Endothelial cell of umbilical vein (primary cell): ENCODE measurements at regions not wholly inside any gene's neighbourhood (a gene's known extent, or its start where the extent isn't known, plus 50 kb on each side); places are given as distances from the start of the nearest gene placed in this dataset.

ENCODE experiments used
- BruUV-seq: library from RNA; stranded (reverse); fragments of 400-500 nt; replicated peaks from 2 replicates; lab custom pipeline; 2021; lab: Mats Ljungman, UMichigan
- CTCF ChIA-PET: fragments of 300-600, 350-600 bp; sonication (Branson Sonifier 250); formaldehyde crosslinking; loops from one replicate; lab custom pipeline; 2021; ENCODE audit warnings: antibody characterized with exemption, inconsistent platforms; lab: Charles Lee
- POLR2A ChIA-PET: fragments of 300-600, 350-600 bp; sonication (Branson Sonifier 250); formaldehyde crosslinking; loops from one replicate; lab custom pipeline; 2021; ENCODE audit warnings: antibody characterized with exemption, inconsistent platforms; lab: Charles Lee
- DNase-seq: peaks from one replicate; pipeline ENCODE4 v3.0.0-alpha.2; 2011; ENCODE audit warnings: low read depth, low spot score
- FAIRE-seq: peaks from 2 replicates; lab custom pipeline; 2011; peaks lifted over from hg19 to GRCh38; lab: Jason Lieb, UNC
- H2AFZ ChIP-seq: 2 replicates; pipeline ENCODE4 v1.6.0; 2012; ENCODE audit warnings: low read depth, low read length, control low read depth, inconsistent platforms
- H3K27ac ChIP-seq: 2 replicates; pipeline ENCODE4 v1.5.1; 2011; ENCODE audit warnings: low read depth, mild to moderate bottlenecking, control low read depth, low read length, moderate library complexity; ENCODE audit not compliant: insufficient read depth
- H3K27me3 ChIP-seq, 2 experiments: 2 replicates each; pipeline versions ENCODE4 v1.6.0 to v1.6.1; 2011; ENCODE audit warnings: low read length in 2 of 2, mixed read lengths in 1 of 2; ENCODE audit not compliant: control insufficient read depth in 2 of 2, insufficient read depth in 2 of 2
- H3K36me3 ChIP-seq, 2 experiments: 2 replicates in 1 of 2; 3 replicates in 1 of 2; pipeline ENCODE4 v1.5.1; 2011; ENCODE audit warnings: low read length in 2 of 2, mild to moderate bottlenecking in 1 of 2, moderate library complexity in 1 of 2; ENCODE audit not compliant: control insufficient read depth in 2 of 2, insufficient read depth in 2 of 2; ENCODE audit errors: extremely low read depth in 1 of 2
- H3K4me1 ChIP-seq: 3 replicates; pipeline ENCODE4 v1.5.1; 2011; ENCODE audit warnings: mild to moderate bottlenecking, low read length; ENCODE audit not compliant: control insufficient read depth, insufficient read depth; ENCODE audit errors: extremely low read depth
- H3K4me2 ChIP-seq: 2 replicates; pipeline ENCODE4 v1.6.1; 2011; ENCODE audit warnings: low read length, control low read depth, mixed read lengths; ENCODE audit not compliant: insufficient read depth
- H3K4me3 ChIP-seq, 3 experiments: fragments of 200-600 bp in 1 of 3; sonication (generic), shearing (Covaris generic) in 1 of 3; replicated peaks in 1 of 3; 2 replicates each; pipeline ENCODE4 v1.5.1; 2011 to 2016; ENCODE audit warnings: control low read depth in 3 of 3, low read length in 3 of 3, mild to moderate bottlenecking in 2 of 3, inconsistent platforms in 1 of 3, low read depth in 1 of 3, moderate library complexity in 1 of 3; ENCODE audit not compliant: insufficient read depth in 1 of 3
- H3K79me2 ChIP-seq: 2 replicates; pipeline ENCODE4 v1.6.0; 2012; ENCODE audit warnings: low read length, inconsistent platforms; ENCODE audit not compliant: control insufficient read depth, insufficient read depth
- H3K9ac ChIP-seq: replicated peaks from 2 replicates; pipeline ENCODE3; 2011; ENCODE audit warnings: low read length, control low read depth; ENCODE audit not compliant: insufficient read depth; ENCODE audit errors: extremely low read depth
- H3K9me1 ChIP-seq: replicated peaks from 3 replicates; pipeline ENCODE4 v1.6.0; 2011; ENCODE audit warnings: mild to moderate bottlenecking, low read length; ENCODE audit not compliant: control insufficient read depth, insufficient read depth; ENCODE audit errors: extremely low read depth
- H3K9me3 ChIP-seq: replicated peaks from 2 replicates; pipeline ENCODE4 v1.5.1; 2012; ENCODE audit warnings: low read length, inconsistent platforms; ENCODE audit not compliant: control insufficient read depth, insufficient read depth
- H4K20me1 ChIP-seq: replicated peaks from 2 replicates; pipeline ENCODE3; 2011; ENCODE audit warnings: mild to moderate bottlenecking, low read length; ENCODE audit not compliant: control insufficient read depth, insufficient read depth; ENCODE audit errors: extremely low read depth
- EZH2 ChIP-seq: IDR thresholded peaks from 2 replicates; pipeline ENCODE4 v1.6.1; 2012; ENCODE audit warnings: borderline replicate concordance, low read depth, mild to moderate bottlenecking, moderate library complexity, low read length, inconsistent platforms; ENCODE audit not compliant: severe bottlenecking
- FOS ChIP-seq: IDR thresholded peaks from 2 replicates; pipeline ENCODE4 v1.6.1; 2011; ENCODE audit warnings: mild to moderate bottlenecking, low read length, moderate library complexity, borderline replicate concordance; ENCODE audit not compliant: insufficient read depth
- GATA2 ChIP-seq: IDR thresholded peaks from 2 replicates; pipeline ENCODE4 v1.7.0; 2011; ENCODE audit warnings: low read depth, mild to moderate bottlenecking, moderate library complexity, mixed read lengths, low read length; ENCODE audit not compliant: insufficient read length, insufficient read depth
- JUN ChIP-seq: IDR thresholded peaks from 2 replicates; pipeline ENCODE4 v1.6.1; 2011; ENCODE audit warnings: borderline replicate concordance, low read depth; ENCODE audit not compliant: insufficient read length, insufficient read depth
- MYC ChIP-seq: IDR thresholded peaks from one replicate; pipeline ENCODE4 v1.6.1; 2011; ENCODE audit warnings: mild to moderate bottlenecking, low read depth, low read length
- POLR2A ChIP-seq: IDR thresholded peaks from 2 replicates; pipeline ENCODE4 v1.6.1; 2012; ENCODE audit warnings: low read depth, mild to moderate bottlenecking, control low read depth, low read length
- POLR2AphosphoS5 ChIP-seq: IDR thresholded peaks from 2 replicates; pipeline ENCODE4 v1.6.1; 2012; ENCODE audit warnings: low read depth, mild to moderate bottlenecking, control low read depth, low read length, moderate library complexity; ENCODE audit not compliant: insufficient read depth
- dilution Hi-C: fragments of 300-500 bp; cut with MboI; formaldehyde crosslinking; loops from one replicate; pipeline ENCODE4 v1.15.0; 2019; ENCODE audit warnings: low sequenced_read_pairs; ENCODE audit not compliant: extremely low pct_ligation_motif_present
- intact Hi-C: fragments of 100-400 bp; cut with micrococcal nuclease; formaldehyde crosslinking; loops from one replicate; pipeline ENCODE4 v1.10.0; 2022
- TF ChIP-seq, protein P1 (sequence below): IDR thresholded peaks from 2 replicates; pipeline ENCODE4 v1.6.1; 2011; ENCODE audit not compliant: insufficient read depth, insufficient read length
- TF ChIP-seq, protein P2 (sequence below), 2 donors: IDR thresholded peaks; 1 replicate in 1 of 2; 2 replicates in 1 of 2; pipeline ENCODE4 v1.5.1; 2011; ENCODE audit warnings: low read length in 2 of 2, mild to moderate bottlenecking in 2 of 2, moderate library complexity in 2 of 2, control low read depth in 1 of 2, inconsistent platforms in 1 of 2, low read depth in 1 of 2; ENCODE audit not compliant: insufficient read depth in 1 of 2; ENCODE audit errors: extremely low read depth in 1 of 2

DNA sequence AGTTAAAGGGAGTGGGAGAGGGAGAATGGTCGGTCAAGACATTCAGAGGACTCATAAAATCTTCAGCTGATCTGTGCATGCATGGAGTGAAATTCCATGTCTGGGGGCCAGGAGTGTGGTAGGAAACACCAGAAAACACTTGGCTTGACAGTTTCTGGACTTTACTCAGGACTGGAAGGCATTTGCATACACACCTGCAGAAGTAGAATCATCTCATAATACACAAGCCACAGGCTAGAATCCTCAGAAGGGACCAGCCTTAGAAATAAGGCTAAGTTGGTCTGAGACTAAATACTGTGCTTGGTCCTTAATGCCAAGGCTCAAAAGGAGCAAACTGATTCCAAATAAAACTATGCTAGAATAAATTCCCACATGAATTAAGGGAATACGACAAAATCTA lies 328.1 kb upstream of the KITLG start:
- Histone ChIP-seq H2AFZ (no peak overlapping the region), H3K9ac (no peak overlapping the region), H3K36me3 (no peaks in the 10 kb centered on the region), H3K4me1 (peaks cover 3% of the 10 kb centered on the region), H3K27ac (no peak overlapping the region), H3K27me3 (no peaks in the 10 kb centered on the region), H3K9me1 (no peaks in the 10 kb centered on the region), H4K20me1 (no peaks in the 10 kb centered on the region), H3K4me2 (no peak overlapping the region), H3K4me3 (no peak overlapping the region), H3K9me3 (no peaks in the 10 kb centered on the region), H3K79me2 (no peaks in the 10 kb centered on the region)
- BruUV-seq: no TSS peak
- FAIRE-seq (no peak), DNase-seq (no peak)
- CTCF ChIA-PET: no interaction called here
- TF ChIP-seq POLR2A (no peak), MYC (no peak), FOS (no peak), GATA2 (no peak), POLR2AphosphoS5 (no peak)
- TF ChIP-seq, protein P1, sequence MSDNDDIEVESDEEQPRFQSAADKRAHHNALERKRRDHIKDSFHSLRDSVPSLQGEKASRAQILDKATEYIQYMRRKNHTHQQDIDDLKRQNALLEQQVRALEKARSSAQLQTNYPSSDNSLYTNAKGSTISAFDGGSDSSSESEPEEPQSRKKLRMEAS: no peak
- intact Hi-C loops (no loop called here), dilution Hi-C loops (no loop called here)
- POLR2A ChIA-PET: no interaction called here

DNA sequence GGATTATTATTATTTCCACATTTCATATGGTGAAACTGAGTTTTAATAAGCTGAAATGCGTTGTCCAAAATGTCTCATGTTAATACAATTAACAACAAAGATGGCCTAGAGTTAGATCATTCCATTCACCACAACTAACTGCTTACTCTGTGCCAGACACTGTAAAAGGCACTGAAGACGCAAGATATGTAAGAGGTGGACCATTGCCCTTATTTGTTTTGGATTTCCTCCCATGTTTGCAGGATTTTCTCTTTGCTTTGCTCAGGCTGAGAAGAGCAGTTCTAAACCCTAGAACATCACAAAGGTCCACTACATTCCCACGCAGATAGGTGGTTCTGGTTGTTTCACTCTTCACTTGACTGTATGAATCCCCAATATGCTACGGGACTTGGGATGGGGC lies 324.4 kb upstream of the KITLG start:
- Histone ChIP-seq H3K9me3 (no peaks in the 10 kb centered on the region), H4K20me1 (no peaks in the 10 kb centered on the region), H3K4me2 (no peak overlapping the region), H3K9ac (no peak overlapping the region), H3K79me2 (no peaks in the 10 kb centered on the region), H3K36me3 (no peaks in the 10 kb centered on the region), H3K27ac (no peak overlapping the region), H2AFZ (peak overlapping the region; percentile 41), H3K27me3 (no peaks in the 10 kb centered on the region), H3K9me1 (no peaks in the 10 kb centered on the region), H3K4me3 (no peak overlapping the region), H3K4me1 (no peaks in the 10 kb centered on the region)
- dilution Hi-C loops (no loop called here), intact Hi-C loops (no loop called here)
- CTCF ChIA-PET: no interaction called here
- TF ChIP-seq GATA2: no peak
- TF ChIP-seq POLR2AphosphoS5: no peak
- no peak for TF ChIP-seq POLR2A
- TF ChIP-seq, protein P1: no peak
- TF ChIP-seq JUN: no peak
- no peak for TF ChIP-seq EZH2
- no peak for TF ChIP-seq FOS
- TF ChIP-seq MYC: no peak
- TF ChIP-seq, protein P2, sequence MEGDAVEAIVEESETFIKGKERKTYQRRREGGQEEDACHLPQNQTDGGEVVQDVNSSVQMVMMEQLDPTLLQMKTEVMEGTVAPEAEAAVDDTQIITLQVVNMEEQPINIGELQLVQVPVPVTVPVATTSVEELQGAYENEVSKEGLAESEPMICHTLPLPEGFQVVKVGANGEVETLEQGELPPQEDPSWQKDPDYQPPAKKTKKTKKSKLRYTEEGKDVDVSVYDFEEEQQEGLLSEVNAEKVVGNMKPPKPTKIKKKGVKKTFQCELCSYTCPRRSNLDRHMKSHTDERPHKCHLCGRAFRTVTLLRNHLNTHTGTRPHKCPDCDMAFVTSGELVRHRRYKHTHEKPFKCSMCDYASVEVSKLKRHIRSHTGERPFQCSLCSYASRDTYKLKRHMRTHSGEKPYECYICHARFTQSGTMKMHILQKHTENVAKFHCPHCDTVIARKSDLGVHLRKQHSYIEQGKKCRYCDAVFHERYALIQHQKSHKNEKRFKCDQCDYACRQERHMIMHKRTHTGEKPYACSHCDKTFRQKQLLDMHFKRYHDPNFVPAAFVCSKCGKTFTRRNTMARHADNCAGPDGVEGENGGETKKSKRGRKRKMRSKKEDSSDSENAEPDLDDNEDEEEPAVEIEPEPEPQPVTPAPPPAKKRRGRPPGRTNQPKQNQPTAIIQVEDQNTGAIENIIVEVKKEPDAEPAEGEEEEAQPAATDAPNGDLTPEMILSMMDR (IDR thresholded peaks at IDR 0.05; ENCODE audit: extremely low read depth in 1 of 2, insufficient read depth in 1 of 2, low read depth in 1 of 2, low read length in 2 of 2): no peak
- no peak for DNase-seq
- POLR2A ChIA-PET: no interaction called here
- no TSS peak for BruUV-seq
- FAIRE-seq: no peak
